GM18858 (cell line): ENCODE measurements at regions not wholly inside any gene's neighbourhood (a gene's known extent, or its start where the extent isn't known, plus 50 kb on each side); places are given as distances from the start of the nearest gene placed in this dataset.
"Not testable (repeated sequence)": the region's sequence is repeated elsewhere in the genome, so short reads cannot be mapped to it uniquely, and the experiment has no call there.

ENCODE experiments used
- ATAC-seq: cut with Tn5 transposase; IDR thresholded peaks from one replicate; pipeline ENCODE4 v1.9.1; 2021; ENCODE audit not compliant: unreplicated experiment

DNA sequence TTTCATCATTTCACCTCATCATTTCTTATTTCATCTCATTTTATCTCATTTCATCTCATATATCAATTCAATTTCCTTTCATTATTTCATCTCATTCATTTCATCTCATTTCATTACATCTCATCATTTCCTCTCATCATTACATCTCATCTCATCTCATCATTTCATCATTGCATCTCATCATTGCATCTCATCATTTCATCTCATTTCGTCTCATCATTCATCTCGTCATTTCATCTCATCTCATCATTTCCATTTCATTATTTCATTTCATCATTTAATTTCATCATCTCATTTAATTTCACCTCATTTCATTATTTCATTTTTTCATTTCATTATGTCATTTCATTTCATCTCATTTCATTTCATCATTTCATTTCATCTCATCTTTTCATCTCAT is 168.5 kb upstream of the FAM72C start:
- ATAC-seq: not testable (repeated sequence)

DNA sequence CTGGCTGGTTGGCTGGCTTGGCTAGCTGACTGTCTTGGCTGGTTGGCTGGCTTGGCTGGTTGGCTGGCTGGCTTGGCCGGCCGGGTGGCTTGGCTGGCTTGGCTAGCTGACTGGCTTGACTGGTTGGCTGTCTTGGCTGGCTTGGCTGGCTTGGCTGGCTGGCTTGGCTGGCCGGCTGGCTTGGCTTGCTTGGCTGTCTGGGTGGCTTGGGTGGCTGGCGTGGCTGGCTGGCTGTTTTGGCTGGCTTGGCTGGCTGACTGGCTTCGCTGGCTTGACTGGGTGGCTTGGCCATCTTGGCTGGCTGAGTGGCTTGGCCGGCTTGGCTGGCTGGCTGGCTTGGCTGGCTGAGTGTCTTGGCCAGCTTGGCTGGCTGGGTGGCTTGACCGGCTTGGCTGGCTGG is 133.2 kb upstream of the FAM72C start:
- not testable (repeated sequence) for ATAC-seq

DNA sequence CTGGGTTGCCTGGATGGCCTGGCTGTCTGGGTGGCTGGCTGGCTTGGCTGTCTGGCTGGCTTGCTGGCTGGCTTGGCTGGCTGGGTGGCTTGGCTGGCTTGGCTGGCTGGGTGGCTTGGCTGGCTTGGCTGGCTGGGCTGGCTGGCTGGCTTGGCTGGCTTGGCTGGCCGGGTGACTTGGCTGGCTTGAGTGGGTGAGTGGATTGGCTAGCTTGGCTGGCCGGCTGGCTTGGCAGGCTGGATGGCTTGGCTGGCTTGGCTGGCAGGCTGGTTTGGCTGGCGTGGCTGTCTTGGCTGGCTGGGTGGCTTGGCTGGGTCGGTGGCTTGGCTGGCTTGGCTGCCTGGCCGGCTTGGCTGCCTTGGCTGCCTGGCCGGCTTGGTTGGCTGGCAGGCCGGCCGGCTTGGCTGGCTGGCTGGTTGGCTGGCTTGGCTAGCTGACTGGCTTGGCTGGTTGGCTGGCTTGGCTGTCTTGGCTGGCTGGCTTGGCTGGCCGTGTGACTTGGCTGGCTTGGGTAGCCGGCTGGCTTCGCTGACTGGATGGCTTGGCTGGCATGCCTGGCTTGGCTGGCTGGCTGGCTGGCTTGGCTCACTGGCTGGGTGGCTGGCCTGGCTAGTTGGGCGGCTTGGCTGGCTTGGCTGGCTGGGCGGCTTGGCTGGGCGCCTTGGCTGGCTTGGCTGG is 132.4 kb upstream of the FAM72C start:
- ATAC-seq: not testable (repeated sequence)

DNA sequence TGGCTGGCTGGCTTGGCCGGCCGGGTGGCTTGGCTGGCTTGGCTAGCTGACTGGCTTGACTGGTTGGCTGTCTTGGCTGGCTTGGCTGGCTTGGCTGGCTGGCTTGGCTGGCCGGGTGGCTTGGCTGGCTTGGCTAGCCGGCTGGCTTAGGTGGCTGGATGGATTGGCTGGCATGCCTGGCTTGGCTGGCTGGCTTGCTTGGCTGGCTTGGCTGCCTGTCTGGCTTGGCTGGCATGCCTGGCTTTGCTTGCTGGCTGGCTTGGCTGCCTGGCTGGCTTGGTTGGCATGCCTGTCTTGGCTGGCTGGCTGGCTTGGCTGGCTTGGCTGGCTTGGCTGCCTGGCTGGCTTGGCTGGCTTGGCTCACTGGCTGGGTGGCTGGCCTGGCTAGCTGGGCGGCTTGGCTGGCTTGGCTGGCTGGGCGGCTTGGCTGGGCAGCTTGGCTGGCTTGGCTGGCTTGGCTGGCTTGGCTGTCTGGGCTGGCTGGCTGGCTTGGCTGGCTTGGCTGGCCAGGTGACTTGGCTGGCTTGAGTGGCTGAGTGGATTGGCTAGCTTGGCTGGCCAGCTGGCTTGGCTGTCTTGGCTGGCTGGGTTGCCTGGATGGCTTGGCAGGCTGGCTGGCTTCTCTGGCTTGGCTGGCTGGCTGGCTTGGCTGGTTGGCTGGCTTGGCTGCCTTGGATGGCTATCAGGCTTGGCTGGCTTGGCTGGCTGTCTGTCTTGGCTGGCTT is 131.5 kb upstream of the FAM72C start:
- not testable (repeated sequence) for ATAC-seq

DNA sequence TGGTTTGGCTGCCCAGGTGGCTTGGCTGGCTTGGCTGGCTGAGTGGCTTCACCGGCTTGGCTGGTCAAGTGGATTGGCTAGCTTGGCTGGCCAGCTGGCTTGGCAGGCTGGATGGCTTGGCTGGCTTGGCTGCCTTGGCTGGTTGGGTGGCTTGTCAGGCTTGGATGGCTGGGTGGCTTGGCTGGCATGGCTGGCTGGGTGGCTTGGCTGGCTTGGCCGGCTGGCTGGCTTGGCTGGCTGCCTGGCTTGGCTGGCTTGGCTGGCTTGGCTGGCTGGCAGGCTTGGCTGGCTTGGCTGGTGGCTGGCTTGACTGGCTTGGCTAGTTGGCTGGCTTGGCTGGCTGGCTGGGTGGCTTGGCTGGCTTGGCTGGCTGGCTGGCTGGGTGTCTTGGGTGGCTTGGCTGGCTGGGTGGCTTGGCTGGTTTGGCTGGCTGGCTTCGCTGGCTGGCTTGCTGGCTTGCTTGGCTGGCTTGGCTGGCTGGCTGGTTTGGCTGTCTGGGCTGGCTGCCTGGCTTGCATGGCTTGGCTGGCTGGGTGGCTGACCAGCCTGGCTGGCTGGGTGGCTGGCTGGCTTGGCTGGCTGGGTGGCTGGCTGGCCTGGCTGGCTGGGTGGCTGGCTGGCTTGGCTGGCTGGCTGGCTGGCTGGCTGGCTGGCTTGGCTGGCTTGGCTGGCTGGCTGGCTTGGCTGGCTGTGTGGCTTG is 130.4 kb upstream of the FAM72C start:
- not testable (repeated sequence) for ATAC-seq

DNA sequence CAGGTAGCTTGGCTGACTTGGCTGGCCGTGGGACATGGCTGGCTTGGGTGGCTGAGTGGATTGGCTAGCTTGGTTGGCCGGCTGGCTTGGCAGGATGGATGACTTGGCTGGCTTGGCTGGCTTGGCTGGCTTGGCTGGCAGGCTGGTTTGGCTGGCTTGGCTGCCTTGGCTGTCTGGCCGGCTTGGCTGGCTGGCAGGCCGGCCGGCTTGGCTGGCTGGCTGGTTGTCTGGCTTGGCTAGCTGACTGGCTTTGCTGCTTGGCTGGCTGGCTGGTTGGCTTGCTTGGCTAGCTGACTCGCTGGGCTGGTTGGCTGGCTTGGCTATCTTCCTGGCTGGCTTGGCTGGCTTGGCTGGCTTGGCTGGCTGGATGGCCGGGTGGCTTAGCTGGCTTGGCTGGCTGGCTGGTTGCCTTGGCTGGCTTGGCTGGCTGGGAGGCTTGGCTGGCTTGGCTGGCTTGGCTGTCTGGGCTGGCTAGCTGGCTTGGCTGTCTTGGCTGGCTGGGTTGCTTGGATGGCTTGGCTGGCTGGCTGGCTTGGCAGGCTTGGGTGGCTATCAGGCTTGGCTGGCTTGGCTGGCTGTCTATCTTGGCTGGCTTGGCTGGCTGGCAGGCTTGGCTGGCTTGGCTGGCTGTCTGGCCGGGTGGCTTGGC is 129.7 kb upstream of the FAM72C start:
- ATAC-seq: no peak

DNA sequence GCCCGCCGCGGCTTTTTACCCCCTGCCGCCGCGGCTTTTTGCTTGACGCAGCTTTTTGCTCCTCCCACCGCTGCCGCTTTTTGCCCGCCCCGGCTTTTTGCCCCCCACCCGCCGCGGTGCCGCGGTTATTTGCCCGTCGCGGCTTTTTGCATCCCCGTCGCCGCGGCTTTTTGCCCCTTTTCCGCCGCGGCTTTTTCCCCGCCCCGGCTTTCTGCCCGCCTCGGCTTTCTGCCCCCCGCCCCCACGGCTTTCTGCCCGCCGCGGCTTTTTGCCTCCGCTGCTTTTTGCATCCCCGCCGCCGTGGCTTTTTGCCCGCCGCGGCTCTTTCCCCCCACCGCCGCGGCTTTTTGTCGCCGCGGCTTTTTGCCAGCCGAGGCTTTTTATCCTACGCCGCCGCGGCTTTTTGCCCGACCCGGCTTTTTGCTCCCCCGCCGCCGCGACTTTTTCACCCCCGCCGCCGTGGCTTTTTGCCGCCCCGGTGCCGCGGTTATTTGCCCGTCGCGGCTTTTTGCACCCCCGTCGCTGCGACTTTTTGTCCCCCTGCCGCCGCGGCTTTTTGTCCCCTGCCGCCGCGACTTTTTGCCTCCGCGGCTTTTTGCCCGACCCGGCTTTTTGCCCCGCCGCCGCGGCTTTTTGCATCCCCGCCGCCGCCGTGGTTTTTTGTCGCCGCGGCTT is 105.5 kb upstream of the FAM72C start:
- ATAC-seq: not testable (repeated sequence)

DNA sequence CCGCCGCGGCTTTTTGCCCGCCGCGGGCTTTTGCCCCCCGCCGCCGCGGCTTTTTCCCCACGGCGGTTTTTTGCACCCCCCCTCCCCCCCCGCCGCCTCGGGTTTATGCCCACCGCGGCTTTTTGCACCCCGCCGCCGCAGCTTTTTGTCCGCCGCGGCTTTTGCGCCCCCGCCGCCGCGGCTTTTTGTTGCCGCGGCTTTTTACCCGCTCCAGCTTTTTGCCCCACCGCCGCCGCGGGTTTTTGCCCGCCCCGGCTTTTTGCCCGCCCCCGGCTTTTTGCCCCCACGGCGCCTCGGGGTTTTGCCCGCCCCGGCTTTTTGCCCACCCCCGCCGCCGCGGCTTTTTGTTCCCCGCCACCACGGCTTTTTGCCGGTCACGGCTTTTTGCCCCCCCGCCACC is 104.9 kb upstream of the FAM72C start:
- not testable (repeated sequence) for ATAC-seq

DNA sequence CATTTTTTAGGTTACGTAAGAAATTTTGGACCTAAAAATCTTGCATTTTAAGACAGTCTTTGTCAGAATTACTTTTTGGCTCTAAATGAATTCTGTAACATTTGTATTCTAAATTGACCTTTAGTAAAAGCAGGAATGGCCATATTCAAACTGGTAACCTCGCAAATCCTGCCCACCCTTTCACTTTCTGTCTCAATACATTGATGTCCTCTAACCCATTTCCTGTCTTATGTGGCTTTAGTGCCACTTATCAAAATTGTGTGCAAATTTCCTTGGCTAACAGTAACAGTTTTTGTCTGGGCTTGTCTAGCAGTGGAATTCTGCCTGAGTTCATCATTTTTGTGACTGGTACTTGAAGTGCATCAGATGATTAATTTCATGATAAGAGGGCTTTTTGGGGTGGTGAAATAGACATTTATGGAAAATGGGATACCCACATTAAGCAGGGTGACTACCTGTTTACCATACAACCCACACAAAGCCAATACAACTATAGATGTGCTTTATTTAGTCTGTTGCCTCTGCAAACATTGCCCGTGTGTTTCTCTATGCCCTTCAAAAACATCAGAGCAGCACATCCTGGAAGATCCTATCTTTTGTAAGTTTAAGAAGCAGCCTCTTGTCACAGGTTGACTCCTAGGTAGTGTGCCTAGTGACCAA is 98.7 kb upstream of the FAM72C start:
- ATAC-seq: not testable (repeated sequence)

DNA sequence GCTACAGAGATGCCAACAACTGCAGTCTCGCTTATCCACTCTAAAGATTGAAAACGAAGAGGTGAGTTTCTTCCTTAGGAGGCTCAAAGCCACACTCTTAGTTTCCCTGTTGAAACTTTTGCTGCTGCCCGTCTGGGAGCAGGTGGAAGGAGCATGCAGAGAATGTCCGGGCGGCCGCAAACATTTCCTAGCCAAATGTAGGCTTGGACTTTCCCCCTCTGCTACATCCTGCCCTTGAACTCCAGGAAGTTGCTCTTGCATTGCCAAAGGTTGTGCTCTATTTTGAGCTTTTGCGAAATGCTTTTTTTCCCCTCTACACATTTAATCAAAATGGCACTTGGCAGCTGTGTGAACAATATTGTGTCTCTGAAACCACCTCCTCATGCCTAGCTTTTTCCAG is 95.3 kb upstream of the FAM72C start:
- ATAC-seq: not testable (repeated sequence)

DNA sequence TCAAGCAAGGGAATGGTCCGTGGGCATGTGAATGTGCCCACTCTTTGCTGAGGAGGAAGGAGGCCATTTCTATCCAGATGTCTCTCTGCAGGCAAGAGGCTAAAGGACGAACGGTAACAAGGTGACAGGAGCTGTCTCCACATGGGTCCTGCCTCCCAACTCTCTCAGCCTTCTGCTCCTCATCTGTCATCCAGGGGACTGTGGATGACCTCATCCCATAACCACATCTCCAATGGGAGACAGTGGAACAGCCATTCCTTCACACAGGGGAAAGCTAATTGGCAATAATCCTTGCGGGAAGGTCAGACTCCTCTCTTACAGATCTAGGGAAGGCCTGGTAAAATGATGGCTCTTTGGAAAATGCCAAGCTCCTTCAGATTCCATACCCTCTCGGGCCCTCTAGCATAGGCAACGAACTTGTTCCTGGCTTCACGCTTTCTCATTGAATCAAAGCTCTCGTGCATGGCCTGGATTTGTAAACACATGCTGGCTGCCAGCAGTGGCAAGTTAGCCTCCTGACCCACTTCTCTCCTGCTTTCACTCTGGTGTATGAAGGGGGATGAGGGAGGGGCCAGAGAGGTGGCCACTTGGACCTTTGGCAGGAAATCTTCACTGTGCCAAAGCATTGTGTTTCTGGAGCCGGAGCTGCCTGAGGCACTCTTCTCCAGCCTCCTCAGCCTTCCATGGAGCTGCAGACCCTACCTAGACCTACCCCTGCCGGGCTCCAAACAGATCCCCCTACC is 94.5 kb upstream of the FAM72C start:
- ATAC-seq: not testable (repeated sequence)

DNA sequence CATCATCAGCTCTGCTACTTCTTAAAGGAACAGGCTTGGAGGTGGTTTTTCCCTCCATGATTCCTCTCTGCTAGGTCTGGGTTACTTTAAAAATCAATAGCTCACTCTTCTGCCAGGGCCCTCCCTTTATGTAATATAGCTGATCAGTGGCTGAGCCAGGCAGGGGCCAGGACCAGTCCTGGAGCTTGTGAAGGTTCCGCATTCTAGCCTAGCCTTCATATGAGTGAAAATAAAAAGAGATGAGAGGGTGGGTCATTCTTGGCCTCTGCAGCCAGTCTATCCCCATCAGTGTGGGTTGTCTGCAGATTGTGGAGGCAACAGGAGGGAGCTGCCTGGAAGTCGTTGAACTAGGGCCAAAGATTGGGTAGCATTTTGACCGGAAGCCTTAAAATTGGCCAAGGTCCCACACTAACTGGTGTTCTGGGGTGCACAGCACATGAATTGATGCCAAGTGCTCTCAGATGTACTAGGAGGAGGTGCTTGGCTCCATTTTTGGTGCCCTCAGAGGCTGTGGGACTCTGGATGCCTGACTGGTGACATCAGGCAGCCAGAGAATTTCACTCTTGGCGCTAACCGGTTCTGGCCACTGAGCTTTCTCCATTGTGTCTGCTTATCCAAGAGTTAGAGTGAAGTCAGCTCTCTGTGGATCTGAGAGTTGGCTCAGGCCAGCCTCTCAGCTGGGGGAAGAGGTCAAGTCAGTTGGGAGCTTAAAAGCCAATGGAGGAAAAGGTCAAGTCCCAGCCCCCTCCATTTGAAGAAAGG is 93.7 kb upstream of the FAM72C start:
- ATAC-seq: not testable (repeated sequence)

DNA sequence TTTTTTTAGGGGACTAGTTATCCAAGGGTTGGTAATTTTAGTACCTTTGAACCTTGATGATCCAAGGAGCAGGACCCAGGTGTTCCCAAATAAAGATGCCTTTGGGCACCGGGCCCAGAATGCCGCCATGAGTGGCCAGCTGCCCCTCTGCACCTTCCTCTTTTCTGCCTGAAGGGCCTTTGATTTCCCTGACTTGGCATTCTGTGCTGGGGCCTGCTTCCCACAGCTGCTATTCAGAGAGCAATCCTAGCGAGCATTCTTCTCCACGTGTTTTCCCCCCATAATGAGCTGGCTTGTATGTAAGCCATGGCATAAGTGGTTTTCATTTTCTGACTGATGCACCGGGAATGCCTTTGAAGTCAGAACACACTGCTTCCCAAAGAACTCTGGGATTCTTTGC is 77.6 kb upstream of the FAM72C start:
- not testable (repeated sequence) for ATAC-seq

DNA sequence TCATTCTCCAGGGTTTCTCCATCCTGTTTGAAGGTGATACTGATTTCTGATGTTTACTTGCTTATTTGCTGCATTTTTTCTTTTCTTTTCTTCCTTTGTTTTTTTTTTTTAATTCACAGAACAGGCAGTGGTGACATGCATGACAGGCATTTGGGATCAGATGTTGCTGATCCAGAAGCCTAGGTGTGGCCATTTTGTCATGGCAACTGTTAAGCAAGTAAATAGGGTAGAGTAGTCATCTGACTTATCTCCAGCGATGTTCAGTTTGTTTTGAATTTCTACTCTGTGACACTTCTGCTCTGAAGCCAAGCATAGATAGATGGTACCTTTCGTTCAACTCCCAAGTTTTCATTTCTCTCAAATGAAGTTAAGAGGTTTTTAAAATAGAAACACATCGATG is 74.9 kb upstream of the FAM72C start:
- ATAC-seq: not testable (repeated sequence)

DNA sequence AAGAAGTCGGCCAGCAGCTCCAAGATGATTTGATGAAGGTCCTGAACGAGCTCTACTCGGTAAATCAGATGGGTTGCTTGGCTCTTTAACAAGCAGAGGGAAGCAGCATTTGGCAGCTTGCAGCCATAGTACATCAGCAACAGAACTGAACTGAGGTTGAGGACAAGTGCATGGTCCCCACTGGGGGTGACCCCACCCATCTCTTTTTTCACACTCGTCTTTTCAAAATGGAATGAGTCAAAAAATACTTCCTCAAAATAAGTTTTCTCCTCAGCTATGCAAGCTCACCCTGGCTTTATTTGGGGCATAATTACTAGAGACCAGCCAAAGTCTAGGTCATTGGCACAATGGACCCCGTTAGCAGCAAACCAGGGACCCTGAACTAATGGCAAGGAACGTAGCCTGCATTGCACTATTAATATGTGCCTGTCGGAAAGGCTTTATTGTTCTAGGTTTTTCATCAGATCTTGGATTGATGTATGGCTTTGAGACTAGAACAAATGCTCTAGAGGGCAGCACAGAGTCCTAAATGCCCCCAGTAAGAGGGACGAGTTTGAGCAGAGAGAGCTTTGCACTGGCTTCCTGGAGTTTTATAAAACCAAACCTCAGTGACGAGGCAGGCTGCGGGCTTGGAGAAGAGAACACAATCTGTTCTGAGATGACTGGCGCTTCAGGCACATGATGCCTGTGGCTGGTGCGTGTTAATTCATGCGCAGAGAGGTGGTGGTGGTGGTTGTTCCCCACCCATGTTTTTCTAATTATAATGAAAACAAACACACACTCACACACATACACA is 74.2 kb upstream of the FAM72C start:
- not testable (repeated sequence) for ATAC-seq

DNA sequence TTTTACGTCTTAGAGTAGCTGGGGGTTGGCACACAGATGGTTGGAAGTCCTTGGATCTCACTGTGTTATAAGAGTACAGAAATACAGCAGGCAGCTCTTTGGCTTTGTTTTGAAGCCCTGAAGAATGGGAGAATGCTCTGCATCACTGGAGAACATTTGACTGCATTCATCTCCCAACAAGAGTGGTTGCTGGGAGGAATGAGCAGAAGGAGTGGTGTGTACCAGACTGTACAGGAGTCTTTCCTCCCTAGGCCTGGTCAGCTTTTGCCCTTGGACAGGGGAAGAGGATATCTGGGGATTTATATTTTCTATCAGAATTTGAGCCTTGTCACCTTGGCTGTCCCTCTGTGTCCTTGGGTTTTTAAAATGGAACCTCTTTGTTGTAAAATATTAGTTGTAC is 70.5 kb upstream of the FAM72C start:
- not testable (repeated sequence) for ATAC-seq

DNA sequence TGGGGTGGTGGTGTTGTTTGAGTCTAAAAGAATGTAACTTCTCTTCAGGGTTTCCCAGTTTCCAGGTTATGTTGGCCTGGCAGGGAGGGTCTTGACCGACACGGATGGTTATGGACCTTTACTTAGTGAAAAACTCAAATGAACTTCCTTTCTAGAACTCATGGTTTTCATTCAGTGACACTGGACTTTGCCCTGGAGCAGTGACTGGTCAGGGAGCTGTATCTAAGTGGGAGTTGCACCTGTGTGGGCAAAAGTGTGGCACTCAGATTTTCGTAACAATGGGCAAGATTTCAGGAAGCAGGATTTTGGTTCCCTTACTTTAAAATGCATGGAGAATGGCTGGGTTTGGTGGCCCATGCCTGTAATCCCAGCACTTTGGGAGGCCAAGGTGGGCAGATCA is 68.5 kb upstream of the FAM72C start:
- not testable (repeated sequence) for ATAC-seq

DNA sequence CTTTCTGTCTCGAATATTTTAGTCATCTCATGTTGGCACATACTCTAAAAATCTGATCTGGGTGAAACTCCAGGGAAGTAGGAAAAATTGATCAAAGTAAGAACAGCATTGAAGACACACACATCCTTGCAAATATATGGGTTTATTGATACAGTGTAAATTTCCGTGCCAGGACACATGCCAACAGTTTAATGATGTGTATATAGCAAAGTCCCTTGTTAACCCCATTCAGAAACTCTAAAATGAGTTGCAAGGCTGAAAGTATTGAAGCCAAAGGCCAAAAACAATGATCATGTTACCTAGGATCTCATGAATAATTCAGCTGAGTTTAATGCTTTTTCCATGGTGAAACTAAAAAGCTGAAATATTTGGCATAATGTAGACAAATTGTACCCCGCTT is 62.3 kb upstream of the FAM72C start:
- ATAC-seq: not testable (repeated sequence)
